Testis (tissue), 2 donors: ENCODE measurements at regions not wholly inside any gene's neighbourhood (a gene's known extent, or its start where the extent isn't known, plus 50 kb on each side); places are given as distances from the start of the nearest gene placed in this dataset.

Experiments used
- CTCF ChIP-seq, 3 experiments: fragments of 450-650 bp in 2 of 3; fragments of 200-600 bp in 1 of 3; sonication (generic) in 1 of 3; IDR thresholded peaks; one replicate each; pipeline ENCODE4 v1.5.1; 2016 to 2019; ENCODE audit warnings: antibody characterized with exemption in 3 of 3, mild to moderate bottlenecking in 2 of 3, moderate library complexity in 1 of 3
- POLR2A ChIP-seq: fragments of 450-650 bp; IDR thresholded peaks from one replicate; pipeline ENCODE4 v1.6.1; 2017; ENCODE audit warnings: antibody characterized with exemption, mild to moderate bottlenecking, moderate library complexity

- TF ChIP-seq CTCF (IDR thresholded peaks at IDR 0.05) (no peak), POLR2A (no peak)
Observed at GRCh38 chr5:118614731-118615456, 373.5 kb downstream of the DTWD2 start.
